Left ventricle myocardium inferior (tissue), 1 donor: ENCODE measurements at regions not wholly inside any gene's neighbourhood (a gene's known extent, or its start where the extent isn't known, plus 50 kb on each side); places are given as distances from the start of the nearest gene placed in this dataset.

Experiments
- DNase-seq: peaks from one replicate; pipeline ENCODE4 v3.0.0-alpha.2; 2020
- H3K27ac ChIP-seq: fragments of 200-600 bp; replicated peaks from 2 replicates; pipeline ENCODE4 v1.8.0; 2021
- H3K27me3 ChIP-seq: fragments of 200-600 bp; 2 replicates; pipeline ENCODE4 v1.8.0; 2021; ENCODE audit warnings: low read depth
- H3K36me3 ChIP-seq: fragments of 200-600 bp; 2 replicates; pipeline ENCODE4 v1.8.0; 2021
- H3K4me1 ChIP-seq: fragments of 200-600 bp; 2 replicates; pipeline ENCODE4 v1.8.0; 2021
- H3K4me3 ChIP-seq: fragments of 200-600 bp; 2 replicates; pipeline ENCODE4 v1.8.0; 2021; ENCODE audit warnings: mild to moderate bottlenecking, moderate library complexity
- H3K9me3 ChIP-seq: fragments of 200-600 bp; replicated peaks from 2 replicates; pipeline ENCODE4 v1.8.0; 2021
- intact Hi-C: fragments of 100-400 bp; cut with micrococcal nuclease; formaldehyde crosslinking; loops from one replicate; pipeline ENCODE4 v1.11.0; 2022
- TF ChIP-seq, protein P1 (sequence below): fragments of 200-600 bp; IDR thresholded peaks from 2 replicates; pipeline ENCODE4 v1.8.0; 2021; ENCODE audit warnings: antibody characterized with exemption, mild to moderate bottlenecking, borderline replicate concordance
- donor health status: DM: no; HTN: yes; CAD: no; lungs with severe emphysema.

DNA sequence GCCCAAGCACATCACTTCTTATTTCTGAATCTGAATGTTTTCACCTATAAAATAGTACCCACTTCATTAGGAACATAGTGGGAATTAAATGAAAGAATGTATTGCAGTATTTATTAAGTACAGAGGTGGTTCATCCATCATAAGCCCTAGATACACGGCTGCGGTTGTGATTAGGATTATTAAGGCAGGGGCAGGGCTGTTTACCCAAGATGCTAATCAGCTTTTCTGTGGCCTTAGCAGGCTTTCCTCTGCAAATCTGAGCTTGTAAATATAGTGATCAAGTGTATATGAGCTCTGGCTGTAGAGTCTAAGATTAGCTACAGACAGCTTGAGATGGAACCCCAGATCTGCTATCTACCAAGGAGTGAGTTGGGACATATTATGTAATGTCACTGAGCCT is 124.1 kb upstream of the ADRA1B start:
- no peaks in the 10 kb centered on the region for H3K27me3 ChIP-seq
- no peaks in the 10 kb centered on the region for H3K9me3 ChIP-seq
- no peak for DNase-seq
- H3K27ac ChIP-seq, result no peak overlapping the region
- H3K4me1 ChIP-seq, result peaks cover 16% of the 10 kb centered on the region
- intact Hi-C loops, result no loop called here
- H3K4me3 ChIP-seq, result no peak overlapping the region
- TF ChIP-seq, protein P1, sequence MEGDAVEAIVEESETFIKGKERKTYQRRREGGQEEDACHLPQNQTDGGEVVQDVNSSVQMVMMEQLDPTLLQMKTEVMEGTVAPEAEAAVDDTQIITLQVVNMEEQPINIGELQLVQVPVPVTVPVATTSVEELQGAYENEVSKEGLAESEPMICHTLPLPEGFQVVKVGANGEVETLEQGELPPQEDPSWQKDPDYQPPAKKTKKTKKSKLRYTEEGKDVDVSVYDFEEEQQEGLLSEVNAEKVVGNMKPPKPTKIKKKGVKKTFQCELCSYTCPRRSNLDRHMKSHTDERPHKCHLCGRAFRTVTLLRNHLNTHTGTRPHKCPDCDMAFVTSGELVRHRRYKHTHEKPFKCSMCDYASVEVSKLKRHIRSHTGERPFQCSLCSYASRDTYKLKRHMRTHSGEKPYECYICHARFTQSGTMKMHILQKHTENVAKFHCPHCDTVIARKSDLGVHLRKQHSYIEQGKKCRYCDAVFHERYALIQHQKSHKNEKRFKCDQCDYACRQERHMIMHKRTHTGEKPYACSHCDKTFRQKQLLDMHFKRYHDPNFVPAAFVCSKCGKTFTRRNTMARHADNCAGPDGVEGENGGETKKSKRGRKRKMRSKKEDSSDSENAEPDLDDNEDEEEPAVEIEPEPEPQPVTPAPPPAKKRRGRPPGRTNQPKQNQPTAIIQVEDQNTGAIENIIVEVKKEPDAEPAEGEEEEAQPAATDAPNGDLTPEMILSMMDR, result no peak
- H3K36me3 ChIP-seq, result no peaks in the 10 kb centered on the region

- Histone ChIP-seq H3K4me1 (no peaks in the 10 kb centered on the region), H3K27ac (no peak overlapping the region), H3K4me3 (no peak overlapping the region), H3K9me3 (no peaks in the 10 kb centered on the region), H3K36me3 (no peaks in the 10 kb centered on the region), H3K27me3 (no peaks in the 10 kb centered on the region)
- TF ChIP-seq, protein P1, result no peak
- no peak for DNase-seq
- intact Hi-C loops, result no loop called here
Measured at GRCh38 chr5:159797261-159797970, 118.9 kb upstream of the ADRA1B start.

DNA sequence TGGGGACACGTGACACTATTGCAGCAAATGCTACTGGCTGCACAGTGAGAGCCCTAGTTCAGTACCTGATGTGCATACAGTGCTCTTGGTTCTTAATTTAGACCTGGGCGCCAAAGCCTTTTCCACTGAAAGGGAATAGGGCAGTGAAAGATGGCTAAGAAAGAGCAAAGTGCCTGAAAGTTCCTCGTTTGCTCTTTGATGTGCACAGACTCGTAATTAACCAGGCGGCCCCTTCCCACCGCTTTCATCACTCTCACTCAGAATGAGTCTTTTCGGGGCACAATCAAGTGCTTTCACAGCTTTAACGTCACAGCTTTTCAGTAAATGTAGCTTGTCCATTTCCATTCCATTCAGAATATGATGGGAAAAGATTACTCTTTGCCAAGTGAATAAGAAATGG is 116.6 kb upstream of the ADRA1B start:
- intact Hi-C loops, result no loop called here
- Histone ChIP-seq H3K4me3 (no peak overlapping the region), H3K9me3 (no peaks in the 10 kb centered on the region), H3K36me3 (no peaks in the 10 kb centered on the region), H3K27ac (no peak overlapping the region), H3K27me3 (no peaks in the 10 kb centered on the region), H3K4me1 (no peaks in the 10 kb centered on the region)
- DNase-seq, result no peak
- TF ChIP-seq, protein P1, result no peak

- no peak for DNase-seq
- Histone ChIP-seq H3K4me1 (no peaks in the 10 kb centered on the region), H3K4me3 (no peak overlapping the region), H3K36me3 (no peaks in the 10 kb centered on the region), H3K9me3 (no peaks in the 10 kb centered on the region), H3K27ac (no peak overlapping the region), H3K27me3 (no peaks in the 10 kb centered on the region)
- TF ChIP-seq, protein P1, result no peak
- intact Hi-C loops, result no loop called here
Measured at GRCh38 chr5:159800131-159800840, 116.0 kb upstream of the ADRA1B start.

DNA sequence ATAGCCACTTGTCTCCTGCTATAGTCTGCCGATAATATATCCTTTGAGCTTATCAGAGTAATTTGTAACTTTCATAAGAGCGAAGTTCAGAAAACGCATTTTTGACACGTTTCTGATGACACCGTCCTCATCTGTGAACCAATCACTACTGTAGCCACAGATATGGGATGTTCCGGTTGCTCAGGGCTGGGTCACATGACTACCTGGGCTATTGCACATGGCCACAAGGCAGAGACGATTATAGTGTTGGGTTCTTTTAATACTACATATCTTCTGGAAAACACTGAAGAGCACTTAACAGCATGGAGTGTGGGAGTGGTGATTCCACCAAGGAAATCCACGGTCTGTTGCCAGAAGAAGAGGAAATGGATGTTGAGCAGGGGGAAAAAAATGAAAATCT is 115.0 kb upstream of the ADRA1B start:
- Histone ChIP-seq H3K4me3 (no peak overlapping the region), H3K27me3 (no peaks in the 10 kb centered on the region), H3K36me3 (no peaks in the 10 kb centered on the region), H3K4me1 (no peaks in the 10 kb centered on the region), H3K27ac (no peak overlapping the region), H3K9me3 (no peaks in the 10 kb centered on the region)
- no peak for DNase-seq
- TF ChIP-seq, protein P1, result no peak
- intact Hi-C loops, result no loop called here
